Loucy (cell line): ENCODE measurements at regions not wholly inside any gene's neighbourhood (a gene's known extent, or its start where the extent isn't known, plus 50 kb on each side); places are given as distances from the start of the nearest gene placed in this dataset.

Source experiments
- H2AFZ ChIP-seq: fragments of 200-600 bp; sonication (generic); 2 replicates; pipeline ENCODE4 v1.6.0; 2016; ENCODE audit warnings: antibody characterized with exemption, mild to moderate bottlenecking, low read length, moderate library complexity
- H3F3A ChIP-seq: fragments of 200-600 bp; 2 replicates; pipeline ENCODE4 v1.6.0; 2016; ENCODE audit warnings: antibody characterized with exemption, low read depth, mild to moderate bottlenecking
- H3K27me3 ChIP-seq: fragments of 200-600 bp; sonication (generic); 2 replicates; pipeline ENCODE4 v1.6.1; 2014; ENCODE audit warnings: low read length, mild to moderate bottlenecking; ENCODE audit not compliant: insufficient read depth, poor library complexity, severe bottlenecking
- H3K36me3 ChIP-seq: fragments of 200-600 bp; sonication (generic); 2 replicates; pipeline ENCODE4 v1.6.1; 2016; ENCODE audit warnings: low read length; ENCODE audit not compliant: insufficient read depth
- H3K4me1 ChIP-seq: fragments of 200-600 bp; sonication (generic); 2 replicates; pipeline ENCODE4 v1.5.1; 2014; ENCODE audit warnings: low read length, mild to moderate bottlenecking; ENCODE audit not compliant: insufficient read depth, poor library complexity, severe bottlenecking
- H3K4me2 ChIP-seq: fragments of 200-600 bp; sonication (generic); 2 replicates; pipeline ENCODE4 v1.6.0; 2014; ENCODE audit warnings: antibody characterized with exemption, low read length, low read depth, mild to moderate bottlenecking; ENCODE audit not compliant: poor library complexity, severe bottlenecking
- H3K4me3 ChIP-seq: fragments of 200-600 bp; sonication (generic); 2 replicates; pipeline ENCODE4 v1.5.1; 2014; ENCODE audit warnings: low read length, mild to moderate bottlenecking, mixed read lengths; ENCODE audit not compliant: poor library complexity, severe bottlenecking
- H3K79me2 ChIP-seq: fragments of 200-600 bp; sonication (generic); 2 replicates; pipeline ENCODE4 v1.6.1; 2014; ENCODE audit warnings: low read length; ENCODE audit not compliant: insufficient read depth
- H3K9ac ChIP-seq: fragments of 200-600 bp; sonication (generic); 2 replicates; pipeline ENCODE4 v1.6.0; 2014; ENCODE audit warnings: mild to moderate bottlenecking, low read depth, low read length, moderate library complexity; ENCODE audit not compliant: poor library complexity, severe bottlenecking
- H3K9me2 ChIP-seq: fragments of 200-600 bp; sonication (generic); replicated peaks from 2 replicates; pipeline ENCODE4 v1.6.1; 2016; ENCODE audit warnings: low read depth, low read length, mixed read lengths
- H3K9me3 ChIP-seq: fragments of 200-600 bp; sonication (generic); 2 replicates; pipeline ENCODE4 v1.6.1; 2014; ENCODE audit warnings: mild to moderate bottlenecking, antibody characterized with exemption, low read length, low read depth; ENCODE audit not compliant: insufficient read depth
- H4K20me1 ChIP-seq: fragments of 200-600 bp; sonication (generic); 2 replicates; pipeline ENCODE4 v1.6.0; 2014; ENCODE audit warnings: antibody characterized with exemption, low read length, mild to moderate bottlenecking; ENCODE audit not compliant: insufficient read depth, poor library complexity, severe bottlenecking
- CTCF ChIP-seq: fragments of 200-600 bp; sonication (generic); conservative IDR thresholded peaks from 2 replicates; pipeline ENCODE4 v1.5.1; 2014; ENCODE audit warnings: mild to moderate bottlenecking, antibody characterized with exemption, low read length
- EZH2phosphoT487 ChIP-seq: fragments of 200-600 bp; IDR thresholded peaks from 2 replicates; pipeline ENCODE4 v1.6.1; 2018; ENCODE audit warnings: antibody characterized with exemption, mild to moderate bottlenecking, moderate library complexity, borderline replicate concordance

- H3K4me2 ChIP-seq = no peak overlapping the region
- no peaks in the 10 kb centered on the region for H3K9me2 ChIP-seq
- H3K36me3 ChIP-seq = no peaks in the 10 kb centered on the region
- no peak overlapping the region for H3K9ac ChIP-seq
- no peaks in the 10 kb centered on the region for H3K4me1 ChIP-seq
- no peak overlapping the region for H2AFZ ChIP-seq
- H4K20me1 ChIP-seq = no peaks in the 10 kb centered on the region
- TF ChIP-seq CTCF (no peak), EZH2phosphoT487 (no peak)
- no peak overlapping the region for H3K4me3 ChIP-seq
- no peaks in the 10 kb centered on the region for H3K9me3 ChIP-seq
- no peaks in the 10 kb centered on the region for H3F3A ChIP-seq
- H3K79me2 ChIP-seq = no peaks in the 10 kb centered on the region
- H3K27me3 ChIP-seq = no peaks in the 10 kb centered on the region
Measured at GRCh38 chr2:147542351-147542750, 302.5 kb upstream of the ACVR2A start.

GRCh38 chr2:147541314-147541713 is 303.5 kb upstream of the ACVR2A start:
- no peak overlapping the region for H2AFZ ChIP-seq
- no peaks in the 10 kb centered on the region for H3K4me1 ChIP-seq
- H3K4me2 ChIP-seq = no peak overlapping the region
- H3K36me3 ChIP-seq = no peaks in the 10 kb centered on the region
- no peaks in the 10 kb centered on the region for H4K20me1 ChIP-seq
- no peaks in the 10 kb centered on the region for H3K9me2 ChIP-seq
- no peaks in the 10 kb centered on the region for H3K27me3 ChIP-seq
- no peaks in the 10 kb centered on the region for H3K9me3 ChIP-seq
- no peak for TF ChIP-seq EZH2phosphoT487
- TF ChIP-seq CTCF = no peak
- H3K79me2 ChIP-seq = no peaks in the 10 kb centered on the region
- no peak overlapping the region for H3K4me3 ChIP-seq
- no peaks in the 10 kb centered on the region for H3F3A ChIP-seq
- no peak overlapping the region for H3K9ac ChIP-seq

GRCh38 chr2:147538821-147539220 is 306.0 kb upstream of the ACVR2A start:
- H3K9ac ChIP-seq = no peak overlapping the region
- H3K4me3 ChIP-seq = no peak overlapping the region
- H3K9me3 ChIP-seq = no peaks in the 10 kb centered on the region
- H4K20me1 ChIP-seq = no peaks in the 10 kb centered on the region
- H2AFZ ChIP-seq = no peak overlapping the region
- no peak for TF ChIP-seq EZH2phosphoT487
- no peak for TF ChIP-seq CTCF
- no peaks in the 10 kb centered on the region for H3K27me3 ChIP-seq
- no peaks in the 10 kb centered on the region for H3K36me3 ChIP-seq
- no peaks in the 10 kb centered on the region for H3F3A ChIP-seq
- no peak overlapping the region for H3K4me2 ChIP-seq
- H3K79me2 ChIP-seq = no peaks in the 10 kb centered on the region
- H3K4me1 ChIP-seq = no peaks in the 10 kb centered on the region
- H3K9me2 ChIP-seq = no peaks in the 10 kb centered on the region
